Left hindlimb (tissue), 1 donor: ENCODE measurements at regions not wholly inside any gene's neighbourhood (a gene's known extent, or its start where the extent isn't known, plus 50 kb on each side); places are given as distances from the start of the nearest gene placed in this dataset.
"Not testable (repeated sequence)": the region's sequence is repeated elsewhere in the genome, so short reads cannot be mapped to it uniquely, and the experiment has no call there.

Source experiments
- DNase-seq: peaks from one replicate; pipeline ENCODE4 v3.0.0-alpha.2; 2018

DNA sequence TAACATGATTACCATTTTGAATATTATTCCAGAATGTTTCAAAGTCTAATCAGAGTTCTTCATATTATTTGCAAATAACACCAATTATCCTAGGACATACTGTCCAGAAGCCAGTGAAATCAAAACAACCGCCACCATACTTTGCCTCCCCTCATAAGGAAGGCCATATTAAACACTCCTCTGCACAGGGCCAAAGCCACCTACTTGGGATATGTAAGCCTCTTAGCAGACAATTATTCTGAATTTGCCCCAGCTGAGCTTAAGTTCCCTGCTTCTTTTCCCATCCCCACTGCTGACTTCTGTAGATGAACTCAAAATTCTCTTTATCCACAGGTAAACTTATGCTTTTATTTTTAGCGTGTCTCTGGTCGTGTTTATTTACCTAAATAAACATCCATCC lies 374.0 kb downstream of the KIF2B start:
- DNase-seq: no peak

DNA sequence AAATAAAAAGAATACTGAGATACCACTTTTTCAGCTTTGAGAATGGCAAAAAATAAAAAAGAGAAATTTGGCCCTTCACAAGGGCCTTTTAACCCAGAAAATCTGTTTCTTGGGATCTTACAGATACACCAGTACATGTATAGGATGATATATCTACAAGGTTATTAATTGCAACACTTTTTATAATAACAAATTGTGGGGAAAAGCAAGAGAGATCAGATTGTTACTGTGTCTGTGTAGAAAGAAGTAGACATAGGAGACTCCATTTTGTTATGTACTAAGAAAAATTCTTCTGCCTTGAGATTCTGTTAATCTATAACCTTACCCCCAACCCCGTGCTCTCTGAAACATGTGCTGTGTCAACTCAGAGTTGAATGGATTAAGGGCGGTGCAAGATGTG lies 378.7 kb downstream of the KIF2B start:
- not testable (repeated sequence) for DNase-seq

DNA sequence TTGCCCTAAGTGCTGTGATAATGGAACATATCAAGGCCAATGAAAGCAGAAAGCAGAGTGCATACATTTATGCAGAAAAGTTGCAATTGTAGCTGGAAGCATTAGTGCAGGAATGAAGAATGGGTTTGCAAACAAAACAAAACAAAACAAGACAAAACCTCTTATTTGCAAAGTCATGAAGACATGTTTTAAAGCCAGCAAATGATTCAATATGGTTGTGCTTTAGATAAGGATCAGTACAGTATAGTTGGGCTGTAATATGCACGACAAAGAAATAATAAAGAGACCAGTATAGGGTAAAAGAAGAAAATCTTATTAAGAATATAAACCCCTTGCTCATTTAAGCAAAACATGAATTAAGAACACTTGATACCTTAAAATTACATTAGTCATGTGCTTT lies 398.1 kb downstream of the KIF2B start:
- no peak for DNase-seq

DNA sequence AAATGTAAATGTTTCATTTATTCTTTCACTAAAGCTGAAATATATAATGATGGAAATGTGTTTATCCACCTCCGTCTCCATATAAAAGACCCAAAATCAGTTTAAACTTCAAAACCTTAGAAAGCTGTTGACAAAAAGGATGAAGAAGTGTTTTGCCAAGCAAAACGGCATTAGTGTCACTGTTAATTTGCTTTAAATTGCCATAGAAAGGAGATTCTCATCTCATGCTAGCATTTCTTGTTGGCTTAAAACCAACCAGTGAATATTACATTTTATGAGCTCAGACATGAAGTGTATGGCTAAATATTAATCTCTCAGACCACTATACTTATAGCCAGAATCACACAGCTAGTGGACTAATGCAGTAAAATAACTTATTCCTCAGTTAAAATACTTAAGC lies 398.8 kb downstream of the KIF2B start:
- no peak for DNase-seq

DNA sequence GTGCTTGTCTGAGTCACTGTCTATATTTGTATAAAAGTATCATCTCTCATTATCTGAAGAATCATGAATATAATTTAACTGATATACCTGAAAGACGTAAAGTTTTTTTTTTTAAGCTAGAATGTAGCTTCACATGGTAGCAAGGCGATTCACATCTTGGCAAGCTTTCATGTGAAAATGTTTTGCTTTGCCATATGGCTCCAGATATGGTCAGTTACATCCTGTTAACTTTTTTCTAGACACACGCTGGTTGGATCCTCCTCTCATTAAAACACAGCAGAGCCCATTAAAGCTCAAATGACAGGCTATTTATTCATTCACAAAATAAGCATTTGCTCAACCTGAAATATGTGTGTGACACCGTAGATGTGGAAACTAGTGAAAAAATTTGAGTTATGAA lies 412.8 kb downstream of the KIF2B start:
- DNase-seq: no peak

DNA sequence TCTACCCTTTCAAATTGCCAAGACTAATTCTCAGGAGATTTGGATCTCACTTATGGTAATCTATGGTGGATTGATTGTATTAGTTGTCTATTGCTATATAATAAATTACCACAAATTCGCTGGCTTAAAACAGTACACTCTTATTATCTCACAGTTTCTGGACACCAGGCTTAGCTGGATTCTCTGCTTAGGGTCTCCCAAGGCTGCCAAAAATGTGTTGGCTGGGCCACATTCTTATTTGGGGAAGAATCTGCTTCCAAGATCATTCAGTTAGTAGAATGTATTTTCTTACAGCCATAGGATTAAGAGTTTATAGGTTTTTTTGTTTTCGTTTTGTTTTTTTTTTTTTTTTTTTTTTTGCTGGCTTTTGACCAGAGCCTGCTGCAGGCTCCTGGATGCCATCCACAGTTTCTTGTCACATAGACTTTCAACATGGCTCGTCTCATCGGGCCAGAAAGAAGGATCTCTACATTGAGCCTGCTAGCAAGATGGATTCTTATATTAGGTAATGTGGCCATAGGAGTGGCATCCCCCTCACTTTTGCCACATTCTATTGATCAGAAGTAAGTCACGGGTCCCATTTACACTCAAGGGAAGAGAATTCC lies 415.3 kb downstream of the KIF2B start:
- no peak for DNase-seq

DNA sequence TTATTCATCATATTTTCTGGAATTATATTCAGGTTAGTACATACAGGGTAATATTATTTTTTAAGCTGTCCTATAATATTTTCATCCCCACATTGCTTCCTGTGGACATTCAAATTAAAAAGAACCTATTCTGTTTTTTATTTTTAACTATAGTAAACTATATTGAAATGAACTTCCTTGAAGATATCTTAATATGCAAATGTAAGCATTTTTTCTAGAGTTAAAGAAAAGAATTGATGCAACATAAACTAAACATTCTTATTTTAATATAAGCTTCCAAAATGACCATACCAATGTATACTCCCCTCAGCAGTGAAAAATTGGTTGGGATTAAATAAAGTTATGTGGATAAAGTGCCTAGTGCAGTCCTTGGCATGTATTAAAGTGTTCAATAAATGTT lies 416.6 kb downstream of the KIF2B start:
- DNase-seq: no peak

DNA sequence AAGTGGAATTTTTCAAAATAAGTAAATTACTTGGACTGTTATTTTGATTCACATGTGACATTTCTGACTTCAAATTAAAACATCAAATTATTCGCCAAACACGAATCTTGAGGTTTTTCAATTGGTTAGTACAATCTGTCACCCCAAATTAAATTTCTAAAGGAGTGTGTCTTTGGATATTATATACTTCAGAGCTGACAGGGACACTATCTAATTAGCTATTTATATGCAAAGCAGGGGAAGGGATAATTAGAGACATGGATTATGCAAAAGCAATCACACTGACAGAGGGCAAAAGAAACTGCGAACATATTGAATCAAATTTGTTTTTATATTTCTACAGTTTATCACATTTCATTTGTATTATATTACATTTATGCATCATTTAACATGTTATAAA lies 433.0 kb downstream of the KIF2B start:
- no peak for DNase-seq

DNA sequence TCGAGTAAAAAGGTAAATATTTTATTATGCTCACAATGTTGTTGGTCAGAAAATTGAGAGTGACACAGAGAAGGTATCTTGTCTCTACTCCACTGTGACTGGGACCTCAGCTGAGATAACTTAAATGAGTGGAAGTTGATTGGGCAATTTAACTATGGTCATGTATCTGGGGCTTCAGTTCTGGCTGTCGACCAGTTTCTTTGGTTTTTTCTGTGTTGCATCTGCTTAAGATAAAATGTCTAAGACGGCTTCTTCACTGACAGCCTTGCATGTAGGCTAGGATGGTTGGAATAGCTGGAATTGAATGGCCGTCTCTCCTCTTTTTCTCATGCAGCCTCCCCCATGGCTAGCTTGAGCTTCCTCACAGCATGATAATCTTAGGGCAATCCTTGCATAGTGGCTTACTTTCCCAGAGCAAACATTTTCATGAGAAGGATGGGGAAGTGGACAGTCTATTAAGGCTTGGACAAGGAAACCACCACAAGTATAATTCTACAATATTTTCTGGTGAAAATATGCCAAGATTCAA lies 433.7 kb downstream of the KIF2B start:
- DNase-seq: no peak

DNA sequence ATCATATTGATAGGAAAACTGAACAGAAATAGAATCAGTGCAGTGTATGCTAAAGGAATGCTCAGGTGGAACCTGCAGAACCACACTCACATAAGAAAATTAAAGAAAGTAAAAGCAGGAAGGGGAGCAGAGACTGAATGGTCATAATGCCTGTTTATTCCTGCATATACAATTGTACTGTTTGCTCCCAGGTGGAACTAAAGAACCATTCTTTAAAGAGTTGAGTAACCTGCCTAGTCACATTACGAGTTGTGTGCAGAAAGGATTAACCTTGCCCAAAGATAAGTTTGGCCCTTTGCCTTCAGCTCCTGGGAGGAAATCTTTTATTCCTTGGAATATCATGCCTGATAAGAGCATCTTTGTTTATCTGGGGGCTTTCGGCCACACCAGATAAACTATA lies 434.7 kb downstream of the KIF2B start:
- DNase-seq: no peak

DNA sequence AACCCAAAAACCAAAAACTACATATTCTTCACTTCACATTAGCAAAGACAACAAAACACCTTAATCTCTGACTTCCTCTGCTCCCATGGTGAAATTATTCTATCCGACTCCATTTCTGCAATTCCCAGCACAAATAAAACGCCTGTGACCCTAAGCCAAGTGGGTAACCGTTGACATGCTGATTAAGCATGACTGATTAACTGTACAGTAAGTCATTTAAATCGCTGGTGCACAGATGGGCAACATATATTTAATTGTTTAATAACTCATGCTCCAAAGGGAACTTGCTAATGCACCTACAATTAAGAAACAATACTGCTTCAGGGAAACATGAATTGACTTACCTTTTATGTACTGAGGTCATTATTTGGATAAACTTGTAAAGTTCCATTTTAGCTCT lies 436.7 kb downstream of the KIF2B start:
- DNase-seq: no peak

DNA sequence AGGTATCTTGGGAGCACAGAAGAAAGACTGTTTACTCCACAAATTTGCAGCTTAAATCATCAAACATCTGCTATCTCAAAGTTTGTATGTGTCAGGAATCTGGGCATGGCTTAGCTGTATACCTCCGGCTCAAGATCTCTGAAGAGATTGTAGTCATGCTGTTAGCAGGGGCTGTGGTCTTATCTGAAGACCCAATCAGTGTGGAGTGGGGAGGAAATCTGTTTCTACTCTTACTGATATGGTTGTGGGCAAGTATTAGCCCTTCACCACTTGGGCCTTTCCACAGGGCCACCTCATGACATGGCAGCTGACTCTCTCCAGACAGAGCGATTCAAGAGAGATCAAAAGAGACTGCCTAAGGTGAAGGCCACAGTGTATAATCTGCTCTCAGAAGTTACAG lies 438.7 kb downstream of the KIF2B start:
- no peak for DNase-seq

DNA sequence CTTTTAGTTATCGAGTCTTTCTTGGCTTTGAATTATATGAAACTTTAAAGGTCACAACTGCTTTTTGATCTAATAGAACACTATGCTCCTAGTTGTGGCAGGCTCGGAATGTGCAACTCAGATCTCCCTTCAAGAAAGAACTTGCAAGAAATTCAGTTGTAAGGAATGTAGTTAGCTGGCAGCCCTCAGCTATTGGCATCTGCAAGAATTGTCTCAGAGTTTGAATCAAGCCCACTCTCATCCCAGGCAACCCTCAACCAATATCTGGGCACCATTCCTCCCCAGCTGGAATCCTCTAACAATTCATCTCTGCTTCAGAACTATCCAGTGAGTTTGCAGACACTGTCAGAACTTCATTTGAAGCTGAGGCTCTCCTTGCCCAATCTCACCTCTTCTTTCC lies 447.2 kb downstream of the KIF2B start:
- no peak for DNase-seq

DNA sequence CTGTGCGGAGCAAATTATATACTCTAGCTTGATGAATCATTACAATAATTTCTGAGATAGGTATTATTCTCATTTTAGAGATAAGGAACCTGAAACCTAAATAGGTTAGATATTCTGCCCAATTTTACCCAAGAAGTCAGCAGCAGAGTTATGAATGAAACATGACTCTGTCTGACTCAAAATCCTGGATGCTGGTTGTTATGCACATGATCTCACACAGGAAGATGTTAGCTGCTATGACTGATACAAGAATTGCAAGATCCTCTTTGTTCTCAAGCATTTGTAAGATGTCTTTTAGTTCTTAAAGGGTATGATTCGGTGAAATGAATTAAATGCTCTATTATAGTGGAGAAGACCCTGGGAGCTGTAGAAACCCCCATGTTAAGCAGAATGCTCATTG lies 447.8 kb downstream of the KIF2B start:
- no peak for DNase-seq

DNA sequence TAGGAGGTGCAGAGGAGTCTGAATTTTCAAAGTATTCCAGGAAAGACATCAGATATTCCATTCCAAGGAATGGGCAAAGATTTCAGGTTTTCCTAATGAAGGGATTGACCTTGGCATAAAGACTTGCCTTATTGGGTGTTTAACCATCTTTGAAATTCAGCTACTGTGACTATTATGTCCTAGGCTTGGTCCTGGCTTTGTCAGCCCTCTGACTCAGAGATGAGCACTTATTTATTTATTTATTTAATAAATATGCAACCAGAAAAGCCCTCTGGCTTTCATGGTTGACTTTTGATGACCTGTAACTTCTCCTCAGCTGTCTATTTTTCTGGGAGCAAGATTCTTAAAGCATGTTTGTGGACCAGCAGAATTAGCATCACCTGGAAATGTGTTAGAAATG lies 455.1 kb downstream of the KIF2B start:
- no peak for DNase-seq

DNA sequence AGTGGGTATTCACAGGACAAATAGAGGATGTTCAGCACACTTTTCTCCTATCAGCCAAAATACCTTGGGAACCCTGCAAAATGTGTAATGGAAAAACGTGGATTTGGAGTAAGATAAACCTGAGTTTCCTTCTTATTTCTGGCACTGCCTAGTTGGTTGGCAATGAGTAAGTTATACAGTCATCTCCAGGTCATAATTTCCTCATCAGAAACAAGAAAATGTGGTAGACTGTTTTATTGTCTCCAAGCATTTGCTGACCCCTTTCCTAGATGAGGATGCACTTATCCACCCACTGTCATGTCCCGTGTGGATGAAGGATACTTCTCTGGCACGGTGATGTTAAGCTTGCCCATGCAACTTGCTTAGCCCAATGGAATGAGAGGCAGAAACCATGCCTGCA lies 458.0 kb downstream of the KIF2B start:
- no peak for DNase-seq

DNA sequence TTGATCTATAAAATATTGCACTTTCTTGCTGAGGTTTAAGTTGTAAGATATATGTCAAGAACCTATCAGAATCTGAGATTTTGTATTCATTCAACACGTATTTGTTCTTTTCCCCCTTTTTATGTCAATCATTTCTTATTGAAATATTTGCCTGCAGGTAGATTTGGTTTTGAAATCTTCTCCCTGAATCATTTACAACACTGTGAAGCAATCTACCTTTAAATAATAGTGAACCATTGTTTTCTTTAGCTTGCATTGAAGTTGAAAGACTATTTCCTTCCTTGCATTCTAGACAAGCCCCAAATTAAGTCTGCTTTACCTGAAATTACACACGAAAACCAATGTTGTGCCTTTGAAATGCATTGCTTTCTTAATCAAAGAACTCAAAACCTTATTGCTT lies 460.2 kb downstream of the KIF2B start:
- no peak for DNase-seq

DNA sequence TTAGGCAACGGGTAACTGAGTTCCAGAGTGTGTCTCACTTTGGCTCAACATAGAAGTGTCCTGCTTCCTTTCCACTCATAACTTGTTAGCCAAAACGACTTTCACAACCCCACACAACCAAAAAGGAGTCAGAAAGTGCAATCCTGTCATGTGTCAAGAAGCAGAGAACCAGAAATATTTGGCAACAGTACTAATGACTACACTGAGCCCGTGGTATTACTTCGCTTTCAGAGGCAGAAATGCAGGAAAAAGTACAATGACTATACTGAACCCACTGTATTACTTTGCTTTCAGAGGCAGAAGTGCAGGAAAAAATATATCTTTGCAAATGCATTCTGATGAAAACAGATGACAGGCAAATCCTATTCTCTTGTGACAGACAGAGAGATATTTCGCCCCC lies 484.6 kb downstream of the KIF2B start:
- DNase-seq: no peak

DNA sequence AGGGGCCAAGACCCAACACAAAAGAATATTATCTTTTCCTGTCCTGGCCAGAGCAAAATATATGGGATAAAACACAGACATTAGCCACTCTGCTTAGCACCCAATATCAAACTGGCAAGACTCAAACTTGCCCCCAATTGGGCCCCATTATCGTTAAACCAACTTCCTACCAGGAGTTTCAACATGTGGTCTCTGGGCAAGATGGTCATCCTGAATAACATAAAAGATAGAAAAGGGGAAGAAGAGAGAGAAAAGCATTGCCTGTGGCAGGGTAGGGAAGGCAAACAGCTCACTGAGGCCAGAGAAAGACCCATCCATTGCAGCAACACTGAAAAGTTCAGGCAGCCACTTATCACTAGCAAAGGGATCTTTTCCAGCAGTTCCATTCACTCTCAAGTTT lies 502.1 kb downstream of the KIF2B start:
- DNase-seq: no peak

DNA sequence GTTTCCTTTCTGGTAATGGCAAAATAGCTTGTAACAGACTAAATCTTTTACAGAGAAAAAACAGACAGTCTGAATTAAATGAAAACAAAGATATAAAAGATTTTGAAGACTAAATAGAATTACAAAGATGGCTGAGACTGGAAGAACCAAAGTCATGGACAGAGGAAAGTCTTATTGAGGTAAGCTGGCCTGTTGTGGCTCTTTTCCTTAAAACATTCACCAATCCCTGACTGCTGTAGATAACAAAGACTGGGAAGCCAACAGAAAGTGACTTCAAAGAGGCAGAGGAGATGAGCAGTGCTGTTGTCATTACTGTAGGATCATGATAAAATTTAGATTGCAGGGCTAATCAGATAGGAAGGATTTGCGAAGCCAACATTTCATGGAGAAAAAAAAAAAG lies 517.0 kb downstream of the KIF2B start:
- no peak for DNase-seq

DNA sequence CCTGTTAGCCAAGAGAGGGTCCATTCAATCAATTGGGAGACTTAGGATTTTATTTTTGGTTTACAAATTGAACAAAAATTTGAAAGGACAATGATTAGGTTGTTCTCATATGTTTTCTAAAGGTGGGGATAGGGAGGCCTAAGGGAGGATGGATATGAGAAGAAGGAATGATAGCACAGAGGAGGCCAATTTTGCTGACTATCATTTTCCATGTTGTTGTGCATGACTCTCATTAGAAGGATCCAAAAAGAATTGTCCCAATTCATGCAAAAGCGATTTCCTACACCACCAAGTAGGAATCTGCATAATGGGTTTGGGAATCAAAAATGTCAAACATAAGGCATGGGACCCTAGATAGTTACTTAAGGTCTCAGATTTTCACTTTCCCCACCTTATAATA lies 524.8 kb downstream of the KIF2B start:
- DNase-seq: no peak

DNA sequence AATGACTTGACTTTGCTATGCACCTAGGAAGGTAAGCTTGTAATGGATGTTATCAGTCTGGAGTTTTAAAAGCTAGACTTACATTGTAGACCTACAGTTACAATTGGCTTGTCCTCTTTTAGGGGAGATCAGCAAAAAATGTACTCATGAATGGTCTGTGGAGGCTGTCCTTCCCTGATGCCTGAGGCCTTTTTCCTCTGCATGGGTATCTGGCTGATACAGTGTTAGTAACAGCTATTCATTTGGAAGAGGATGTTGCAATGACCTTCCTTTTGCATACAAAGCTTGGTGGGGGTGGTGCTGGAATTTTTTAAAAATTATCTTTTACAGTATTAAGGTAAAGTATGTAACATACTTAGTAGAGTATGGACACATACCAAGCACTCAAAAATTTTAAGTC lies 525.5 kb downstream of the KIF2B start:
- no peak for DNase-seq

DNA sequence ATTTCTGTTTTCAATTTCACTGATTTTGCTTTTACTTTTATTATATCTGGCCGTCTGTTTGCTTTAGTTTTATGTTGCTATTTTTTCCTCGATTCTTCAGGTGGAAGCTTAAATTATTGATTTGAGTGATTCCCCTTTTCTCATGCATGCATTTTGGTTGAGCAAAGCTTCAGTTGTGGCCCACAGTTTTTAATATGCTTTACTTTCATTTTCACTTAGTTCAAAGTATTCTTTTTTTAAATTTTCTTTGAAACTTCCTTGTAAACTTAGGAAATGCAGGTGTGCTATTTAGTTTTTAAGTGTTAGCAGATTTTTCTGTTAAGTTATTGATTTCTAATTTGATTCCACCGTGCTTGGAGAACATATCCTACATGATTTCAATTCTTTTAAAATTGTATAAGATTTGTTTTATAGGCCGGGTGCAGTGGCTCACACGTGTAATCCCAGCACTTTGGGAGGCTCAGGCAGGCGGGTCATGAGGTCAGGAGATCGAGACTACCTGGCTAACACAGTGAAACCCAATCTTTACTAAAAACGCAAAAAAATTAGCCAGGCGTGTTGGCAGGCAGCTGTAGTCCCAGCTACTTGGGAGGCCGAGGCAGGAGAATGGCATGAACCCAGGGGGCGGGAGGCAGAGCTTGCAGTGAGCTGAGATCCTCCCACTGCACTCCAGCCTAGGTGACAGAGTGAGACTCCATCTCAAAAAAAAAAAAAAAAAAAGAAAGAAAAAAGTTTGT lies 531.2 kb downstream of the KIF2B start:
- no peak for DNase-seq

DNA sequence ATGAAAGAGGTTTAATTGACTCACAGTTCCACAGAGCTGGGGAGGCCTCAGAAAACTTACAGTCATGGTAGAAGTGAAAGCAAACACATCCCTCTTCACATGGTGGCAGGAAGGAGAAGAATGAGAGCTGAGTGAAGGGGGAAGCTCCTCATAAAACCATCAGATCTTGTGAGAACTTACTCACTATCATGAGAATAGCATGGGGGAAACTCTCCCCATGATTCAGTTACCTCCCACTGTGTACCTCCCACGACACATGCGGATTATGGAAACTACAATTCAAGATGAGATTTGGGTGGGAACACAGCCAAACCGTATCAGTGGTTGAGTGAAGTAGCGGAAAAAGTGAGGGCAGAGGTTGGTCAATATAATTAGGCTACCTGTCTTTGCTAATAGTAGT lies 538.3 kb downstream of the KIF2B start:
- not testable (repeated sequence) for DNase-seq

DNA sequence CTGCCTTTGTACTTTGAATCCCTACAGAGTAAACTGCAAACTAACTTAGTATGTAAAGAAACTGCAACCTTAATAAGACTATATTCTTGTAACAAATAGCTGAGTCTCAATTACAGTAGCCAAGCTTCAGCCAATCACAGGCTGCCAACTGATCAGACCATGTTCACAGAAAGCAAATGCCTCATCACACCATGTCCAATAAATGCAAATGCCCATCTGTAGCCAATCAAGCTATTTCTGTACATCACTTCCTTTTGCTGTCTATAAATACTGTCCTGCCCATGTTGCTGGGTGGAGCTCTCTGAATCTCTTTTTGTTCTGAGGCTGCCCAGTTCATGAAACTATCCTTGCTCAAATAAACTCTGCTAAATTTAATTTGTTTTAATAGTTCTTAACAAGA lies 531.7 kb upstream of the TOM1L1 start:
- no peak for DNase-seq
